ENCODE measurements at regions not wholly inside any gene's neighbourhood (a gene's known extent, or its start where the extent isn't known, plus 50 kb on each side); places are given as distances from the start of the nearest gene placed in this dataset.

DNA sequence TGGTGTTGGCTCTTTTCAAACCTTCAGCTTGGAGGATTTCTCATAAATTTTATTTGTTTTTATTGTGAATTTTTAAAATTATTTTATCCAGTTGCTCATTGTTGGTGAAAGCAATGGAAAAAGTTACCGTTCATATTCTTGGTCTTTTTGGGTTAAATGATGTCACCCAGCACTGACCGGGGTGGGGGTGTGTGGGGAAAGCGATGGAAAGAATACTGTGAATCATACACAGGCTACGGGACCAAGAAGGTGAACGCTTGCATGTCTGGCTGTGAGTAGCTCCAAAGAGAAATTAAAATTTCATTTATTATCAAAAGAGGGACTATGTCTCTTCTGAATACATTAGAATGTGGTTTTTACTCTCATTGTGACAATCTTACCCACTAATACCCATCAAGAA is 430.1 kb downstream of the AEBP2 start:
- Histone ChIP-seq H3K27ac (ENCODE audit: low read depth, low read length) (no peak overlapping the region), H3K4me3 (ENCODE audit: low read length in 3 of 3) (no peak overlapping the region)

DNA sequence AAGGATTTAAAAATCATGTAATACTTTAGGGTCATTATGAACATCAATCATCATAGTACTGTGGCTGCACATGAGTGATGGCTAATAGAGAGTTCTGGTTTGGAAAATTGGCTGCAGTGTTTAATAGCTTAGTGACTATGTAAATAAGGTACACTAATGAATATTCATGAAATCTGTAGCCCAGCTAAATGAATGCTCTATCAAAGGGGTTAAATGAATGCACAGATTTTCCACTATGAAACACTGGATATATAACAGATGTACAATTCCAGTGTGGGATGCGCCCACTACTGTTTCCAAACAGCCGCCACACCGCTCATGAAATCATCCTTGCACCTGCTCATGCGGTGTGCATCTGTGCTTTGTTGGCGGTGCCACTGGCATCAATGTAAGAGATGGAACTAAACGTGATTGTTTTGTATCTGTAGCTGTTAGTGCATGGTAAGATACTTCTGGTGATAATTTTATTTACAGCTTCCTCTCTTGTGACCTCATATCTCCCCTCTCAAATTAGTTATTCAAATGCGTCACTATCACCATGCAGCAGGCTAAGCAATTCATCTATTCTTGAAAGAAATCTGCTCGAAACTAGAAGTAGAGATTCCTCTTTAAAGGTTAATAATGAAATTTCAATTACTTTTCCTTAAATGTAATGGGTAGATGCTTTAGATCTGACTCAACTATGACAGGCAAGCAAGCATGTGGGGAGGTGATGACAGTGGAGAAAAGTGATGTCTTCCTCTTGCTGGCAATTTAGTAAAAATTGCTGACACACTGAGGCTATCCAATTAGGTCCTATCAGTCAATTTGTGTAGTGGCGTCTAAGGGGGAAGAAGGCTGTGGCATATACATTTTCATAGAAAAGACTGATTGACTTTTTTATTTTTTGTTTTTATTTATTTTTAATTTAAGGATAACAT is 433.6 kb downstream of the AEBP2 start:
- H3K9me3 ChIP-seq (ENCODE audit: control insufficient read depth in 3 of 3, low read length in 3 of 3) = no peaks in the 10 kb centered on the region

More for the DNA sequence above, 430.1 kb downstream of the AEBP2 start:
- Histone ChIP-seq H3K4me1 (ENCODE audit: control insufficient read depth in 3 of 3, insufficient read depth in 3 of 3, low read length in 3 of 3) (no peaks in the 10 kb centered on the region), H3K9ac (ENCODE audit: low read depth in 1 of 3, low read length in 3 of 3) (no peak overlapping the region), H3K27me3 (ENCODE audit: control insufficient read depth in 3 of 3, insufficient read depth in 3 of 3, low read length in 3 of 3) (no peaks in the 10 kb centered on the region), H3K9me3 (ENCODE audit: control insufficient read depth in 3 of 3, low read length in 3 of 3) (no peaks in the 10 kb centered on the region), H3K36me3 (ENCODE audit: control insufficient read depth in 3 of 3, insufficient read depth in 3 of 3, low read length in 3 of 3) (no peaks in the 10 kb centered on the region)

DNA sequence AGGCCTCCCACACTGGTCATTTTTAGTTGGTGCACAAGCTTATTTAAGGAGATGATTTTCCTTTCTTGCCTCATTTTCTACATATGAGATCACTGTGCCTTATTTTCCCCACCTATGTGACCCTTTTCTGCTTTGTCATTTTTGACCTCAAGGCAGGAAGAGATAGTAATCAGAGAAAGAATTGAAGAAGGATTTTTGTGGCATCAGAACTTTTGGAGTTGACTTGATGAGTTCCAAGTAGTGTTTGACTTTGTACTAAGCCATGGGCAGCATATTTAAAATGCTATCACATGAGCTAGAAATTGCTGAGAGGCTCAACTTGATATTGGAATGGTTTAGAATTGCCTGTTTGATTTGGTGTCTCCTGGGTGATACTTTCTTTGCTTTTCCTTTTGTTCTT is 440.8 kb downstream of the AEBP2 start:
- H3K4me1 ChIP-seq (ENCODE audit: control insufficient read depth in 3 of 3, insufficient read depth in 3 of 3, low read length in 3 of 3) = peaks cover 0 to 7% (median 0%) of the 10 kb centered on the region in 3 donors
- H3K27ac ChIP-seq (ENCODE audit: low read depth, low read length) = no peak overlapping the region
- H3K4me3 ChIP-seq (ENCODE audit: low read length in 3 of 3) = no peak overlapping the region
- no peaks in the 10 kb centered on the region for H3K36me3 ChIP-seq (ENCODE audit: control insufficient read depth in 3 of 3, insufficient read depth in 3 of 3, low read length in 3 of 3)
- H3K9me3 ChIP-seq (ENCODE audit: control insufficient read depth in 3 of 3, low read length in 3 of 3) = no peaks in the 10 kb centered on the region
- H3K27me3 ChIP-seq (ENCODE audit: control insufficient read depth in 3 of 3, insufficient read depth in 3 of 3, low read length in 3 of 3) = no peaks in the 10 kb centered on the region
- no peak overlapping the region for H3K9ac ChIP-seq (ENCODE audit: low read depth in 1 of 3, low read length in 3 of 3)

More for the DNA sequence above, 433.6 kb downstream of the AEBP2 start:
- Histone ChIP-seq H3K9ac (ENCODE audit: low read depth in 1 of 3, low read length in 3 of 3) (no peak overlapping the region), H3K36me3 (ENCODE audit: control insufficient read depth in 3 of 3, insufficient read depth in 3 of 3, low read length in 3 of 3) (no peaks in the 10 kb centered on the region), H3K4me3 (ENCODE audit: low read length in 3 of 3) (no peak overlapping the region), H3K27me3 (ENCODE audit: control insufficient read depth in 3 of 3, insufficient read depth in 3 of 3, low read length in 3 of 3) (no peaks in the 10 kb centered on the region), H3K27ac (ENCODE audit: low read depth, low read length) (no peak overlapping the region), H3K4me1 (ENCODE audit: control insufficient read depth in 3 of 3, insufficient read depth in 3 of 3, low read length in 3 of 3) (no peaks in the 10 kb centered on the region)

DNA sequence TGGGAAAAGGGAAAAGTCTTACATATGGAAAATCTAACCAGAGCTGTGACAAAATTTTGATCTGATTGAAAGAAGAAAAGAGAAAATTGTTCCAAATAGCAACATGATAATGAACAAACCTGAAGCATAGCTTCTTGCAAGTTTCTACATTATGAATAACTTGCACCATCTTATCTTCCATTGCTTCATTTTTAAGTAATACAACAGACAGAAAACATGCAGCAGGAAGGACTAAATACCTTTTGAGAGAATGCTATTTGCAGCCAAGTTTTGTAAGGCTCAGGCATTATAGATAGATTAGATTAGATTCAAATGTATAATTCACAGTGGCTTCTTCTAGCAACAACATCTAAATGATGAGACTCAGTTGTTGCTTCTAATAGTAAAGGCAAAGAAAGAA is 441.4 kb downstream of the AEBP2 start:
- no peak overlapping the region for H3K4me3 ChIP-seq (ENCODE audit: low read length in 3 of 3)
- H3K9me3 ChIP-seq (ENCODE audit: control insufficient read depth in 3 of 3, low read length in 3 of 3) = no peaks in the 10 kb centered on the region
- H3K36me3 ChIP-seq (ENCODE audit: control insufficient read depth in 3 of 3, insufficient read depth in 3 of 3, low read length in 3 of 3) = no peaks in the 10 kb centered on the region

DNA sequence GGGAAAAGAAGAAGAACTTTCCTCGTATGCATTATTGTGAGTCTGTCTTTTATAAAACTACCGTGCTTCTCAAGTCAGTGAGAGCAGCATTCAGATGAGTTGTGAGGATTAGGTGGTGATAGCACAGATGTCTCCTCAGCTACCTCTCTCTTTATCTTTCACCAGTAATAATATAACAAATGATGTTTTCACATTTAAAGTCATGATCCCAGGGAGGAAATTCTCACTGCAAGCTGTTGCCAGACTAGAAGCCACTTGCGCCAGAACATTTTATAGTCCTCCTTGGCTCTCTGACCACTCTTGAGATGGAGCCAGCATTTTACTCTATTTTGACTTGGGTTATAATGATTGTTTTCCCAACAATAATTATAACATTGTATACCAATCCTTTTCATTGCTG is 443.1 kb downstream of the AEBP2 start:
- Histone ChIP-seq H3K36me3 (ENCODE audit: control insufficient read depth in 3 of 3, insufficient read depth in 3 of 3, low read length in 3 of 3) (no peaks in the 10 kb centered on the region), H3K4me1 (ENCODE audit: control insufficient read depth in 3 of 3, insufficient read depth in 3 of 3, low read length in 3 of 3) (peaks cover 0 to 7% (median 0%) of the 10 kb centered on the region in 3 donors), H3K9ac (ENCODE audit: low read depth in 1 of 3, low read length in 3 of 3) (no peak overlapping the region), H3K9me3 (ENCODE audit: control insufficient read depth in 3 of 3, low read length in 3 of 3) (no peaks in the 10 kb centered on the region), H3K4me3 (ENCODE audit: low read length in 3 of 3) (no peak overlapping the region), H3K27me3 (ENCODE audit: control insufficient read depth in 3 of 3, insufficient read depth in 3 of 3, low read length in 3 of 3) (no peaks in the 10 kb centered on the region), H3K27ac (ENCODE audit: low read depth, low read length) (no peak overlapping the region)

More for the DNA sequence above, 441.4 kb downstream of the AEBP2 start:
- Histone ChIP-seq H3K9ac (ENCODE audit: low read depth in 1 of 3, low read length in 3 of 3) (no peak overlapping the region), H3K4me1 (ENCODE audit: control insufficient read depth in 3 of 3, insufficient read depth in 3 of 3, low read length in 3 of 3) (peaks cover 0 to 7% (median 0%) of the 10 kb centered on the region in 3 donors), H3K27ac (ENCODE audit: low read depth, low read length) (no peak overlapping the region), H3K27me3 (ENCODE audit: control insufficient read depth in 3 of 3, insufficient read depth in 3 of 3, low read length in 3 of 3) (no peaks in the 10 kb centered on the region)

DNA sequence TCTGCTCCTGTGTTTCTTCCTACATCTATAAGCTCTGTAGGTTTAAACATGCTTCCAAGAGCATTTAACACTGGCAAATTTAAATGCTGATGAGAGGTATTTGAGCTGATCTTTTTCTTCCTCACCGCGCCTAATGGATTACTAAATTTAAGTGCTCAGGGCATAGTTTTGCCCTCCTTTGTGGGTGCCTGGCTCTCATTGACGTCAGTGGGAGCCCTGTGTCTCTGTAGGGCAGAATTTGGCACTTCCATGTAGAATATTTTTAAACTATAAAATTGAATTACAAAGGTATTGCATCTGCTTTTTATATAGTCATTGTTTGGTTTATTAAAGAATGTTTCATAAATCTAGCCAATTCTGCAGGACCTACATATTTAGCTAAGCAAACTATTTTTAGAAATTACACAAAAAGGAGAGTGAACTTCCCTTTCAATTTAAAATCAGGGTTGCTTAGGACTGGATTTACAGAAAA is 444.8 kb downstream of the AEBP2 start:
- H3K27ac ChIP-seq (ENCODE audit: low read depth, low read length) = no peak overlapping the region
- H3K36me3 ChIP-seq (ENCODE audit: control insufficient read depth in 3 of 3, insufficient read depth in 3 of 3, low read length in 3 of 3) = no peaks in the 10 kb centered on the region

DNA sequence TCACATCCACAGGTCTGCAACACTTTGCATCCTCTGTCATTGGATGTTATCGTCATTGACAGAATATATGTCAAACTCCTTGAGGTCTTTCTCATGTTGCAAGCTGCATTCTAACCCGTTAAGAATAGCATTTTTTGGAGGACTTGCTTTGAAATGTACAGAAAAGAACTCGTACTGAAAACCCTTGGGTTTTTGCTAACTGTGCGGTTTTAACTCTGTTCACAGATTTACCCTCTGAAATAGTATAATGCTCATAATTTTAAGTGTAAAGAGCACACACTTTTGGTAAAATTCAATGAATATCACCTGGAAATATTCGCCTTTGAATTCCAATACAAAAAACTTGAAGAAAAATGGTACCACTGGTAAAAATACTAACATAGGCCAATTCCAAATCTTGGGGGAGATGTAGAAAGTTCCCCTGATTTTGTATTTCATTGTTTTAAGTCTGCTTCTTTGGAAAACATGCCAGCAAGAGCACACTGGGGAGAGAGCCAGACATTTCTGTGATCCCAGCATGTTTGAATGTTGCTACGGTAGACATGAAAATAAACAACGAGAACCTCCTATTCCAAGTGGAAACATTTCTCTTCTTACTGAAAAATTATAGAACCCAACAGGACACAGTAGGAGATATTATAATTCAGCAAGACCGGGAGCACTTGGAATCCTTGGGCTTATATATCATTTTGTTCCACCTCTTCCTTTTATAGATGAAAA is 446.0 kb downstream of the AEBP2 start:
- peaks cover 0 to 7% (median 0%) of the 10 kb centered on the region in 3 donors for H3K4me1 ChIP-seq (ENCODE audit: control insufficient read depth in 3 of 3, insufficient read depth in 3 of 3, low read length in 3 of 3)
- H3K9ac ChIP-seq (ENCODE audit: low read depth in 1 of 3, low read length in 3 of 3) = no peak overlapping the region
- no peaks in the 10 kb centered on the region for H3K27me3 ChIP-seq (ENCODE audit: control insufficient read depth in 3 of 3, insufficient read depth in 3 of 3, low read length in 3 of 3)
- no peaks in the 10 kb centered on the region for H3K36me3 ChIP-seq (ENCODE audit: control insufficient read depth in 3 of 3, insufficient read depth in 3 of 3, low read length in 3 of 3)
- H3K9me3 ChIP-seq (ENCODE audit: control insufficient read depth in 3 of 3, low read length in 3 of 3) = no peaks in the 10 kb centered on the region
- H3K4me3 ChIP-seq (ENCODE audit: low read length in 3 of 3) = no peak overlapping the region
- no peak overlapping the region for H3K27ac ChIP-seq (ENCODE audit: low read depth, low read length)

More for the DNA sequence above, 444.8 kb downstream of the AEBP2 start:
- Histone ChIP-seq H3K4me1 (ENCODE audit: control insufficient read depth in 3 of 3, insufficient read depth in 3 of 3, low read length in 3 of 3) (peaks cover 0 to 7% (median 0%) of the 10 kb centered on the region in 3 donors), H3K4me3 (ENCODE audit: low read length in 3 of 3) (no peak overlapping the region), H3K9me3 (ENCODE audit: control insufficient read depth in 3 of 3, low read length in 3 of 3) (no peaks in the 10 kb centered on the region), H3K27me3 (ENCODE audit: control insufficient read depth in 3 of 3, insufficient read depth in 3 of 3, low read length in 3 of 3) (no peaks in the 10 kb centered on the region), H3K9ac (ENCODE audit: low read depth in 1 of 3, low read length in 3 of 3) (no peak overlapping the region)

DNA sequence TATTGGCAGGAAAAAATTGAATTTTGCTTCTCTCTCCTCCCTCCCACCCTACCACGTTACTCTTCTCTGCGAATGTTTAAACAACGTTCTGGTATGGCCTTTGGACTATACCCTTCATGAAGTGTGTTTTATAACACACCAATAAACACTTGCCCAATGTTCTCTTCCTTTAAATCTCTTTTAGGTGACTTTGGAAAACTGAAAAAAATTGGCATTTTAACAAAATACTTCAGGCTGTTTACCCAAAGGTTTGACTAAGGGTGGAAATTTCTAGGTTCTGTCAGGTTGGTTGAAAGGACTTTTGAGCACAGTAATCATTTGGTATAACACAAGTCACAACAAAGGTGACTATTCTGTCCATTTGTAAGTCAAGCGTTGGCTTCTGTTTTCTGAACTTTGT is 446.8 kb downstream of the AEBP2 start:
- Histone ChIP-seq H3K36me3 (ENCODE audit: control insufficient read depth in 3 of 3, insufficient read depth in 3 of 3, low read length in 3 of 3) (no peaks in the 10 kb centered on the region), H3K9ac (ENCODE audit: low read depth in 1 of 3, low read length in 3 of 3) (no peak overlapping the region), H3K27me3 (ENCODE audit: control insufficient read depth in 3 of 3, insufficient read depth in 3 of 3, low read length in 3 of 3) (no peaks in the 10 kb centered on the region), H3K9me3 (ENCODE audit: control insufficient read depth in 3 of 3, low read length in 3 of 3) (no peaks in the 10 kb centered on the region), H3K4me1 (ENCODE audit: control insufficient read depth in 3 of 3, insufficient read depth in 3 of 3, low read length in 3 of 3) (peaks cover 0 to 7% (median 0%) of the 10 kb centered on the region in 3 donors), H3K4me3 (ENCODE audit: low read length in 3 of 3) (no peak overlapping the region), H3K27ac (ENCODE audit: low read depth, low read length) (no peak overlapping the region)

DNA sequence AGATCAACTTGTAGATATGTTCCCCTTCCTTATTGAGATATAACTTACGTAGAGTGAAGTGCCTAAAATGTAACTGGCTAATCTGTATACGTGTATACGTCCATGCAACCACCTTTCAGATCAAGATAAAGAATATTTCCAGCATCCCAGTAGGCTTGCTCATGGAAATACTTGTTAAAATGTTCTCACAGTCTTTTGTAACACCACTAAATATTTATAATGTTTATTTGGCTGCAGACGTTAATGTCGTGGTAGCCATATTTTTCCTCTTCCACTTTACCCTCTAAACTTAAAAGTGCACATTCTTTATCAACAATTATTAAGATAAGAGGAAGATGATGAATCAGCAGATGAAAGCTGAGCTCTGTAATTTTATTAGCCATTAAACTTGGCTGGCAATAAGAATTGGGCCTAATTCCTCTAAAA is 447.4 kb downstream of the AEBP2 start:
- H3K27me3 ChIP-seq (ENCODE audit: control insufficient read depth in 3 of 3, insufficient read depth in 3 of 3, low read length in 3 of 3) = no peaks in the 10 kb centered on the region
- no peaks in the 10 kb centered on the region for H3K9me3 ChIP-seq (ENCODE audit: control insufficient read depth in 3 of 3, low read length in 3 of 3)
- H3K27ac ChIP-seq (ENCODE audit: low read depth, low read length) = no peak overlapping the region
- H3K9ac ChIP-seq (ENCODE audit: low read depth in 1 of 3, low read length in 3 of 3) = no peak overlapping the region
- H3K4me3 ChIP-seq (ENCODE audit: low read length in 3 of 3) = no peak overlapping the region
- H3K36me3 ChIP-seq (ENCODE audit: control insufficient read depth in 3 of 3, insufficient read depth in 3 of 3, low read length in 3 of 3) = no peaks in the 10 kb centered on the region
- peaks cover 0 to 7% (median 0%) of the 10 kb centered on the region in 3 donors for H3K4me1 ChIP-seq (ENCODE audit: control insufficient read depth in 3 of 3, insufficient read depth in 3 of 3, low read length in 3 of 3)

DNA sequence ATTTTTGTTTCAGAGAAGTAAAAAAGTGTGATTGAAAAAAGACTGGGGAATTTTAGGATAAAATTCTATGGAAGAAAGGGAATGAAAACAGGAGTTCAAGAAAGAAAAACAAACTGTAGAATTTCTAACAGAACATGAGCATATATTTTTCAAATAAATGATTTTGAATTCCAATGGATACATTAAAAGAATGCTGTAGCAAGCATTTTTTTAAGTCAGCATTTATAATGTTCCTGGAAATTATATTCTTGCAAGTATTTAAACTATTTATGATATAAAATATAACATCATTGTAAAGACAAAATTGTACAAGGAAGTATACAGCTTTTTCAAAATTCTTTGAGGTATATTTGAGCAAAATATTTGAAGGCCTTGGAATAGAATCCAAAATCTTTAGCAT is 450.7 kb downstream of the AEBP2 start:
- Histone ChIP-seq H3K4me3 (ENCODE audit: low read length in 3 of 3) (no peak overlapping the region), H3K9me3 (ENCODE audit: control insufficient read depth in 3 of 3, low read length in 3 of 3) (no peaks in the 10 kb centered on the region), H3K9ac (ENCODE audit: low read depth in 1 of 3, low read length in 3 of 3) (no peak overlapping the region), H3K4me1 (ENCODE audit: control insufficient read depth in 3 of 3, insufficient read depth in 3 of 3, low read length in 3 of 3) (no peaks in the 10 kb centered on the region), H3K27ac (ENCODE audit: low read depth, low read length) (no peak overlapping the region), H3K36me3 (ENCODE audit: control insufficient read depth in 3 of 3, insufficient read depth in 3 of 3, low read length in 3 of 3) (no peaks in the 10 kb centered on the region), H3K27me3 (ENCODE audit: control insufficient read depth in 3 of 3, insufficient read depth in 3 of 3, low read length in 3 of 3) (no peaks in the 10 kb centered on the region)

All from skeletal muscle tissue (tissue), 3 donors.